ENCODE measurements at regions not wholly inside any gene's neighbourhood (a gene's known extent, or its start where the extent isn't known, plus 50 kb on each side); places are given as distances from the start of the nearest gene placed in this dataset.
A peak's percentile ranks its signal among the peaks of the same experiment; 100 is the strongest.

DNA sequence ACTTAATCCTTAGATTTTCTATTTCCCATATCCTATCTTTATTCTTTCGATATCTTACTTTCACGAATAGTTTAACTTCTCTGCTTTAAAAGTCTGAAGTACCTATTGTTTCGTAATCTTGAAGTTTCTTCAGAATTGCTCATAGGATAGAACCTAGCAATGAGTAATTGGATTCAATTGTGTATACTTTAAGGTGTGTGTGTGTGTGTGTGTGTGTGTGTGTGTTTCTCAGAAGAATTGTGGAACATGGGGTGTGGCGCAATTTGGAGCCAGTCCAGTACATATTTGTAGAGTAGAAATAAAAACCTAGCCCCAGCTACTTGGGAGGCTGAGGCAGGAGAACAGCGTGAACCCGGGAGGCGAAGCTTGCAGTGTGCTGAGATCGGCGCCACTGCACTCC is 897.6 kb downstream of the BCL11A start:
- H3K4me3 ChIP-seq: no peak overlapping the region
- H3K4me2 ChIP-seq: no peak overlapping the region
- H3K9ac ChIP-seq: no peak overlapping the region
- H3K27me3 ChIP-seq: no peaks in the 10 kb centered on the region
- H3K4me1 ChIP-seq: no peaks in the 10 kb centered on the region
- H3K27ac ChIP-seq: no peak overlapping the region
- no peaks in the 10 kb centered on the region for H3K9me3 ChIP-seq (replicated peaks in 1 of 11)
- H3K36me3 ChIP-seq: no peaks in the 10 kb centered on the region
- no peaks in the 10 kb centered on the region for H4K20me1 ChIP-seq
- TF ChIP-seq Cebpa-rat (IDR thresholded peaks at IDR 0.05): no peak

GRCh38 chr2:59654710-59655109 is 898.7 kb downstream of the BCL11A start:
- Histone ChIP-seq H3K27ac (no peak overlapping the region), H3K4me1 (no peaks in the 10 kb centered on the region), H3K4me2 (no peak overlapping the region), H3K36me3 (no peaks in the 10 kb centered on the region), H4K20me1 (no peaks in the 10 kb centered on the region), H3K4me3 (no peak overlapping the region), H3K27me3 (no peaks in the 10 kb centered on the region), H3K9me3 (replicated peaks in 1 of 11) (no peaks in the 10 kb centered on the region), H3K9ac (no peak overlapping the region)
- no peak for TF ChIP-seq Cebpa-rat (IDR thresholded peaks at IDR 0.05)

- Histone ChIP-seq H3K4me3 (no peak overlapping the region), H4K20me1 (no peaks in the 10 kb centered on the region), H3K4me1 (no peaks in the 10 kb centered on the region), H3K9ac (no peak overlapping the region), H3K9me3 (replicated peaks in 1 of 11) (no peaks in the 10 kb centered on the region), H3K36me3 (no peaks in the 10 kb centered on the region), H3K27ac (no peak overlapping the region), H3K4me2 (no peak overlapping the region), H3K27me3 (no peaks in the 10 kb centered on the region)
- no peak for TF ChIP-seq Cebpa-rat (IDR thresholded peaks at IDR 0.05)
Measured at GRCh38 chr2:59653164-59653563, 900.3 kb downstream of the BCL11A start.

GRCh38 chr2:59630789-59631188 is 922.7 kb downstream of the BCL11A start:
- Histone ChIP-seq H3K9me3 (replicated peaks in 1 of 11) (no peaks in the 10 kb centered on the region), H3K4me3 (no peak overlapping the region), H4K20me1 (no peaks in the 10 kb centered on the region), H3K4me2 (no peak overlapping the region), H3K27me3 (no peaks in the 10 kb centered on the region), H3K4me1 (no peaks in the 10 kb centered on the region), H3K9ac (no peak overlapping the region), H3K27ac (no peak overlapping the region), H3K36me3 (no peaks in the 10 kb centered on the region)
- no peak for TF ChIP-seq Cebpa-rat (IDR thresholded peaks at IDR 0.05)

DNA sequence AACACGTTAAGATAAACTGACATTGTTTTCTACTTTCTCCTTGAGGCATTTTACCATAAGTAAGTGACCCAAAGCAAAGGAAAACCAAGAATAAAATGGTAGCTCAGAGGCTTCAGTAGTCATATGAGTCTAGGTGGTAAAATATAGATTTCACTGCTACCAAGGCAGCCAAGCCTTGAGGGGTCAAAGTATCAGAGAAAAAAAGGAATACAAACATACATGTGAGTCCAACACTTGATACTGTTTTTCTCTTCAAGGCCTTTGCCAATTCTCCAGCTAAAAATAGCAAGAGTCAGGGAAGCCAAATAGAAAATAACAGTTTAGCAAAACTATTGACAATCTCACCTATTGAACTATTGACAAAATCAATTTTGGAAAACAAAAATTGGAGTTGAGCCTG is 925.9 kb downstream of the BCL11A start:
- Histone ChIP-seq H3K4me2 (no peak overlapping the region), H3K27me3 (no peaks in the 10 kb centered on the region), H3K4me3 (no peak overlapping the region), H4K20me1 (no peaks in the 10 kb centered on the region), H3K9me3 (replicated peaks in 1 of 11) (no peaks in the 10 kb centered on the region), H3K9ac (no peak overlapping the region), H3K36me3 (no peaks in the 10 kb centered on the region), H3K27ac (no peak overlapping the region), H3K4me1 (peaks cover 0 to 12% (median 5%) of the 10 kb centered on the region in 10 experiments; a peak in 10 of 20 replicates)
- TF ChIP-seq Cebpa-rat (IDR thresholded peaks at IDR 0.05): no peak

GRCh38 chr2:59622599-59623308 is 930.7 kb downstream of the BCL11A start:
- no peak overlapping the region for H3K4me3 ChIP-seq
- peak overlapping the region in 6 of 11 experiments; percentile 7 to 42 (median 23); a peak in 9 of 22 replicates for H3K4me2 ChIP-seq

GRCh38 chr2:59604123-59604522 is 949.3 kb downstream of the BCL11A start:
- Histone ChIP-seq H3K9me3 (replicated peaks in 1 of 11) (peaks cover 14 to 24% (median 19%) of the 10 kb centered on the region in 11 experiments), H3K36me3 (no peaks in the 10 kb centered on the region), H3K4me2 (no peak overlapping the region), H3K4me1 (no peaks in the 10 kb centered on the region), H3K4me3 (no peak overlapping the region), H3K9ac (no peak overlapping the region), H3K27ac (no peak overlapping the region), H3K27me3 (no peaks in the 10 kb centered on the region), H4K20me1 (no peaks in the 10 kb centered on the region)
- no peak for TF ChIP-seq Cebpa-rat (IDR thresholded peaks at IDR 0.05)

More at GRCh38 chr2:59622599-59623308, 930.7 kb downstream of the BCL11A start:
- Histone ChIP-seq H3K4me1 (peaks cover 0 to 18% (median 8%) of the 10 kb centered on the region in 10 experiments; a peak in 10 of 20 replicates), H3K9me3 (replicated peaks in 1 of 11) (peaks cover 0 to 2% (median 2%) of the 10 kb centered on the region in 11 experiments; a peak in 9 of 22 replicates), H3K27me3 (no peaks in the 10 kb centered on the region), H4K20me1 (no peaks in the 10 kb centered on the region), H3K27ac (no peak overlapping the region), H3K9ac (no peak overlapping the region), H3K36me3 (no peaks in the 10 kb centered on the region)
- TF ChIP-seq Cebpa-rat (IDR thresholded peaks at IDR 0.05): no peak

DNA sequence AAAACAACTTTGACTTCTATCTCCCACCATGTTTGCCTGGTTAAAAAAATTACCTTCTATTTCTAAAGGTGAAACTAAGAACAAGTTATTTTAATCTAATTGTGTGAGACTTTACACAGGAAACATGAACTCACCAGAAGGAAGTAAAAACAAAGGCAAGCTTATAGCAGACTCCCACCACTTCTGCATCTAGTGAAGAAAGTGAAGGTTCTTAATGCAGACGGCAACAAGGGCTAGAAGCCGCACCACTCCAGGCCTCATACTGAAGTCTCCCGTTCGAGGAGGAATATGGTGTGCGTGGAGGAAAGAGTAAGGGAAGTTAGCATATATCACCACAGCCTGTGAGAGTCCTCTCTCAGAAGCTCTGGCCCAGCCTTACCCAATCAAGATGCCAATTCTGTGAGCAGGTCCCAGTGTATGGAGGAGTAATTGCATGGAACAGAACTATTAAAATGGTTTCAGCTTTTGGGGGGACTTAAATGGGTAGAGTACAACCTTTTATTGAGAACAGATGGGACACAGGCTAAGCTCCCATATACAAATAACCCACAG is 958.7 kb downstream of the BCL11A start:
- no peaks in the 10 kb centered on the region for H4K20me1 ChIP-seq
- H3K27ac ChIP-seq: no peak overlapping the region
- no peaks in the 10 kb centered on the region for H3K27me3 ChIP-seq
- H3K4me1 ChIP-seq: peaks cover 0 to 10% (median 0%) of the 10 kb centered on the region in 10 experiments; a peak in 3 of 20 replicates
- H3K9ac ChIP-seq: no peak overlapping the region
- H3K9me3 ChIP-seq (replicated peaks in 1 of 11): no peaks in the 10 kb centered on the region
- no peak overlapping the region for H3K4me3 ChIP-seq
- peak overlapping the region in 1 of 11 experiments; percentile 23; a peak in 2 of 22 replicates for H3K4me2 ChIP-seq
- H3K36me3 ChIP-seq: no peaks in the 10 kb centered on the region
- TF ChIP-seq Cebpa-rat (IDR thresholded peaks at IDR 0.05): no peak

- H3K9ac ChIP-seq: no peak overlapping the region
- TF ChIP-seq Cebpa-rat (IDR thresholded peaks at IDR 0.05): no peak
- no peak overlapping the region for H3K27ac ChIP-seq
- H3K27me3 ChIP-seq: no peaks in the 10 kb centered on the region
- peaks cover 0 to 10% (median 0%) of the 10 kb centered on the region in 10 experiments; a peak in 3 of 20 replicates for H3K4me1 ChIP-seq
- no peaks in the 10 kb centered on the region for H4K20me1 ChIP-seq
- H3K4me3 ChIP-seq: no peak overlapping the region
- H3K36me3 ChIP-seq: no peaks in the 10 kb centered on the region
- H3K4me2 ChIP-seq: no peak overlapping the region
- no peaks in the 10 kb centered on the region for H3K9me3 ChIP-seq (replicated peaks in 1 of 11)
Measured at GRCh38 chr2:59590798-59591197, 962.7 kb downstream of the BCL11A start.

GRCh38 chr2:59589881-59590280 is 963.6 kb downstream of the BCL11A start:
- Histone ChIP-seq H3K27me3 (no peaks in the 10 kb centered on the region), H4K20me1 (no peaks in the 10 kb centered on the region), H3K4me2 (no peak overlapping the region), H3K9ac (no peak overlapping the region), H3K4me3 (no peak overlapping the region), H3K36me3 (no peaks in the 10 kb centered on the region), H3K4me1 (peaks cover 0 to 10% (median 0%) of the 10 kb centered on the region in 10 experiments; a peak in 3 of 20 replicates), H3K27ac (no peak overlapping the region), H3K9me3 (replicated peaks in 1 of 11) (no peaks in the 10 kb centered on the region)
- no peak for TF ChIP-seq Cebpa-rat (IDR thresholded peaks at IDR 0.05)
